Tibial artery (tissue), 4 donors: ENCODE measurements at regions not wholly inside any gene's neighbourhood (a gene's known extent, or its start where the extent isn't known, plus 50 kb on each side); places are given as distances from the start of the nearest gene placed in this dataset.

Source experiments
- DNase-seq, 2 donors: peaks; one replicate each; pipeline ENCODE4 v3.0.0-alpha.2; 2019
- H3K27ac ChIP-seq, 2 donors: fragments of 200-600 bp; sonication (generic) in 1 of 2; 1 replicate in 1 of 2; 2 replicates in 1 of 2; pipeline ENCODE4 v1.5.1; 2018 to 2019; ENCODE audit warnings: mild to moderate bottlenecking in 1 of 2
- H3K27me3 ChIP-seq, 2 donors: fragments of 200-600 bp; sonication (generic) in 1 of 2; one replicate each; pipeline versions ENCODE4 v1.5.1 to v1.6.0; 2016 to 2019
- H3K36me3 ChIP-seq, 3 donors: fragments of 200-600 bp; sonication (generic) in 2 of 3; one replicate each; pipeline ENCODE4 v1.5.1; 2016 to 2019; ENCODE audit warnings: mild to moderate bottlenecking in 2 of 3
- H3K4me1 ChIP-seq, 4 donors: fragments of 200-600 bp; sonication (generic) in 2 of 4; 1 replicate in 3 of 4; 2 replicates in 1 of 4; pipeline ENCODE4 v1.5.1; 2016 to 2019
- H3K4me3 ChIP-seq, 2 donors: fragments of 200-600 bp; sonication (generic) in 1 of 2; 1 replicate in 1 of 2; 2 replicates in 1 of 2; pipeline ENCODE4 v1.5.1; 2018 to 2019; ENCODE audit warnings: mild to moderate bottlenecking in 2 of 2
- H3K9me3 ChIP-seq, 3 donors: fragments of 200-600 bp; sonication (generic) in 1 of 3; one replicate each; pipeline ENCODE4 v1.5.1; 2016 to 2019
- intact Hi-C: fragments of 100-400 bp; cut with DNase I; formaldehyde crosslinking; loops from one replicate; pipeline ENCODE4 v1.15.0; 2023; ENCODE audit warnings: low total_unique reads
- TF ChIP-seq, protein P1 (sequence below), 2 experiments: fragments of 200-600 bp in 1 of 2; fragments of 450-650 bp in 1 of 2; IDR thresholded peaks; one replicate each; pipeline ENCODE4 v1.5.1; 2017 to 2019; ENCODE audit warnings: antibody characterized with exemption in 2 of 2, mild to moderate bottlenecking in 1 of 2, moderate library complexity in 1 of 2

- Histone ChIP-seq H3K4me1 (no peaks in the 10 kb centered on the region), H3K27me3 (no peaks in the 10 kb centered on the region), H3K9me3 (peaks cover 0 to 3% (median 0%) of the 10 kb centered on the region in 3 donors), H3K36me3 (no peaks in the 10 kb centered on the region), H3K27ac (no peak overlapping the region), H3K4me3 (no peak overlapping the region)
- TF ChIP-seq, protein P1, sequence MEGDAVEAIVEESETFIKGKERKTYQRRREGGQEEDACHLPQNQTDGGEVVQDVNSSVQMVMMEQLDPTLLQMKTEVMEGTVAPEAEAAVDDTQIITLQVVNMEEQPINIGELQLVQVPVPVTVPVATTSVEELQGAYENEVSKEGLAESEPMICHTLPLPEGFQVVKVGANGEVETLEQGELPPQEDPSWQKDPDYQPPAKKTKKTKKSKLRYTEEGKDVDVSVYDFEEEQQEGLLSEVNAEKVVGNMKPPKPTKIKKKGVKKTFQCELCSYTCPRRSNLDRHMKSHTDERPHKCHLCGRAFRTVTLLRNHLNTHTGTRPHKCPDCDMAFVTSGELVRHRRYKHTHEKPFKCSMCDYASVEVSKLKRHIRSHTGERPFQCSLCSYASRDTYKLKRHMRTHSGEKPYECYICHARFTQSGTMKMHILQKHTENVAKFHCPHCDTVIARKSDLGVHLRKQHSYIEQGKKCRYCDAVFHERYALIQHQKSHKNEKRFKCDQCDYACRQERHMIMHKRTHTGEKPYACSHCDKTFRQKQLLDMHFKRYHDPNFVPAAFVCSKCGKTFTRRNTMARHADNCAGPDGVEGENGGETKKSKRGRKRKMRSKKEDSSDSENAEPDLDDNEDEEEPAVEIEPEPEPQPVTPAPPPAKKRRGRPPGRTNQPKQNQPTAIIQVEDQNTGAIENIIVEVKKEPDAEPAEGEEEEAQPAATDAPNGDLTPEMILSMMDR (IDR thresholded peaks at IDR 0.05) = no peak
- intact Hi-C loops = no loop called here
- DNase-seq = no peak
These were observed 119.3 kb upstream of the CHST15 start for GRCh38 chr10:124212702-124213101.

GRCh38 chr10:124211921-124212320 lies 118.5 kb upstream of the CHST15 start:
- Histone ChIP-seq H3K9me3 (peaks cover 0 to 3% (median 0%) of the 10 kb centered on the region in 3 donors), H3K36me3 (no peaks in the 10 kb centered on the region), H3K27ac (no peak overlapping the region), H3K27me3 (no peaks in the 10 kb centered on the region), H3K4me1 (no peaks in the 10 kb centered on the region), H3K4me3 (no peak overlapping the region)
- intact Hi-C loops = no loop called here
- no peak for DNase-seq
- TF ChIP-seq, protein P1 (IDR thresholded peaks at IDR 0.05) = no peak

DNA sequence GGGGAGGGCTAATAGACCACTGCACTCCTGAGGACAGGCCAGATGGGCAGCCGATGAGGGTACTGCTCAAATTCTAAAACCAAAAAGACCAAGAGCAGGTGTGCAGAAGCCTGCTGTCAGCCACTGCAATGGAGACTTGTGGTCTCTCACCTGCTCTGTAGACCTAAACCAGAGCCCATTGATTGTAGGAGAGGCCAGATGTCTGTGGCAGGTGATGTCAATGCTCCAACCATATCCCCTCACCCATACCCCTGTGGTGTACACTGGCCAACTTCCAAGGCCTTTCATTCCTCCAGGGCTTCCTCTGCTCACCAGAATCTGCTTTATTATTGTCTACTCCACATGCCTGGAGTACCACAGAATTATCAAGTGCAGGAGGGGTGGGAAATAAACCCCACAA lies 116.9 kb upstream of the CHST15 start:
- no peaks in the 10 kb centered on the region for H3K36me3 ChIP-seq
- peaks cover 0 to 3% (median 0%) of the 10 kb centered on the region in 3 donors for H3K9me3 ChIP-seq
- no peaks in the 10 kb centered on the region for H3K27me3 ChIP-seq
- no peak for DNase-seq
- TF ChIP-seq, protein P1 (IDR thresholded peaks at IDR 0.05) = no peak
- intact Hi-C loops = no loop called here
- no peak overlapping the region for H3K4me3 ChIP-seq
- H3K27ac ChIP-seq = no peak overlapping the region
- no peaks in the 10 kb centered on the region for H3K4me1 ChIP-seq

DNA sequence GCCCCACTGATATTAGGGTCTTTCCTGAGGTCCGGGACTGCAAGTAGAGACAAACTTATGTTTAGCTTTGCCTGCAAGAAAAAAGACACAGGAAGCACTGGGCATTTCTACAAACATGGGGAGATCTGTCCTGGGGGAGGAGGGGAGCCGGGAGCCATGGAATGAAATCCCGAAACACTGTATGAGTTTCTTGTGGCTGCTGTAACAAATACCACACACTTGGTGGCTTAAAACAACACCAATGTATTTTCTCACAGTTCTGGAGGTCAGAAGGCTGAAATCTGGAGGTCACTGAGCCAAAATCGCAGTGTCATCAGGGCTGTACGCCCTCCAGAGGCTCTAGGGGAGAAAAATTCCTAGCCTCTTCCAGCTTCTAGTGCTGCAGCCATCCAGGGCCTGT lies 114.0 kb upstream of the CHST15 start:
- TF ChIP-seq, protein P1 (IDR thresholded peaks at IDR 0.05) = no peak
- no peak for DNase-seq
- Histone ChIP-seq H3K27me3 (no peaks in the 10 kb centered on the region), H3K27ac (no peak overlapping the region), H3K4me3 (no peak overlapping the region), H3K9me3 (peaks cover 0 to 3% (median 0%) of the 10 kb centered on the region in 3 donors), H3K4me1 (no peaks in the 10 kb centered on the region), H3K36me3 (no peaks in the 10 kb centered on the region)
- intact Hi-C loops = no loop called here

- Histone ChIP-seq H3K4me1 (no peaks in the 10 kb centered on the region), H3K4me3 (no peak overlapping the region), H3K9me3 (peaks cover 0 to 3% (median 0%) of the 10 kb centered on the region in 3 donors), H3K27ac (no peak overlapping the region), H3K27me3 (no peaks in the 10 kb centered on the region), H3K36me3 (no peaks in the 10 kb centered on the region)
- intact Hi-C loops = no loop called here
- TF ChIP-seq, protein P1 (IDR thresholded peaks at IDR 0.05) = no peak
- DNase-seq = no peak
These were observed 113.2 kb upstream of the CHST15 start for GRCh38 chr10:124206616-124207015.

- no peak for DNase-seq
- Histone ChIP-seq H3K9me3 (no peaks in the 10 kb centered on the region), H3K27me3 (no peaks in the 10 kb centered on the region), H3K4me1 (no peaks in the 10 kb centered on the region), H3K27ac (no peak overlapping the region), H3K36me3 (no peaks in the 10 kb centered on the region), H3K4me3 (no peak overlapping the region)
- TF ChIP-seq, protein P1 (IDR thresholded peaks at IDR 0.05) = no peak
- intact Hi-C loops = no loop called here
These were observed 112.0 kb upstream of the CHST15 start for GRCh38 chr10:124205432-124205831.
